Loucy (cell line): ENCODE measurements at regions not wholly inside any gene's neighbourhood (a gene's known extent, or its start where the extent isn't known, plus 50 kb on each side); places are given as distances from the start of the nearest gene placed in this dataset.

Experiments used
- H2AFZ ChIP-seq: fragments of 200-600 bp; sonication (generic); 2 replicates; pipeline ENCODE4 v1.6.0; 2016; ENCODE audit warnings: antibody characterized with exemption, mild to moderate bottlenecking, low read length, moderate library complexity
- H3F3A ChIP-seq: fragments of 200-600 bp; 2 replicates; pipeline ENCODE4 v1.6.0; 2016; ENCODE audit warnings: antibody characterized with exemption, low read depth, mild to moderate bottlenecking
- H3K27me3 ChIP-seq: fragments of 200-600 bp; sonication (generic); 2 replicates; pipeline ENCODE4 v1.6.1; 2014; ENCODE audit warnings: low read length, mild to moderate bottlenecking; ENCODE audit not compliant: insufficient read depth, poor library complexity, severe bottlenecking
- H3K36me3 ChIP-seq: fragments of 200-600 bp; sonication (generic); 2 replicates; pipeline ENCODE4 v1.6.1; 2016; ENCODE audit warnings: low read length; ENCODE audit not compliant: insufficient read depth
- H3K4me1 ChIP-seq: fragments of 200-600 bp; sonication (generic); 2 replicates; pipeline ENCODE4 v1.5.1; 2014; ENCODE audit warnings: low read length, mild to moderate bottlenecking; ENCODE audit not compliant: insufficient read depth, poor library complexity, severe bottlenecking
- H3K4me2 ChIP-seq: fragments of 200-600 bp; sonication (generic); 2 replicates; pipeline ENCODE4 v1.6.0; 2014; ENCODE audit warnings: antibody characterized with exemption, low read length, low read depth, mild to moderate bottlenecking; ENCODE audit not compliant: poor library complexity, severe bottlenecking
- H3K4me3 ChIP-seq: fragments of 200-600 bp; sonication (generic); 2 replicates; pipeline ENCODE4 v1.5.1; 2014; ENCODE audit warnings: low read length, mild to moderate bottlenecking, mixed read lengths; ENCODE audit not compliant: poor library complexity, severe bottlenecking
- H3K79me2 ChIP-seq: fragments of 200-600 bp; sonication (generic); 2 replicates; pipeline ENCODE4 v1.6.1; 2014; ENCODE audit warnings: low read length; ENCODE audit not compliant: insufficient read depth
- H3K9ac ChIP-seq: fragments of 200-600 bp; sonication (generic); 2 replicates; pipeline ENCODE4 v1.6.0; 2014; ENCODE audit warnings: mild to moderate bottlenecking, low read depth, low read length, moderate library complexity; ENCODE audit not compliant: poor library complexity, severe bottlenecking
- H3K9me2 ChIP-seq: fragments of 200-600 bp; sonication (generic); replicated peaks from 2 replicates; pipeline ENCODE4 v1.6.1; 2016; ENCODE audit warnings: low read depth, low read length, mixed read lengths
- H3K9me3 ChIP-seq: fragments of 200-600 bp; sonication (generic); 2 replicates; pipeline ENCODE4 v1.6.1; 2014; ENCODE audit warnings: mild to moderate bottlenecking, antibody characterized with exemption, low read length, low read depth; ENCODE audit not compliant: insufficient read depth
- H4K20me1 ChIP-seq: fragments of 200-600 bp; sonication (generic); 2 replicates; pipeline ENCODE4 v1.6.0; 2014; ENCODE audit warnings: antibody characterized with exemption, low read length, mild to moderate bottlenecking; ENCODE audit not compliant: insufficient read depth, poor library complexity, severe bottlenecking
- EZH2phosphoT487 ChIP-seq: fragments of 200-600 bp; IDR thresholded peaks from 2 replicates; pipeline ENCODE4 v1.6.1; 2018; ENCODE audit warnings: antibody characterized with exemption, mild to moderate bottlenecking, moderate library complexity, borderline replicate concordance
- TF ChIP-seq, protein P1 (sequence below): fragments of 200-600 bp; sonication (generic); conservative IDR thresholded peaks from 2 replicates; pipeline ENCODE4 v1.5.1; 2014; ENCODE audit warnings: mild to moderate bottlenecking, antibody characterized with exemption, low read length

DNA sequence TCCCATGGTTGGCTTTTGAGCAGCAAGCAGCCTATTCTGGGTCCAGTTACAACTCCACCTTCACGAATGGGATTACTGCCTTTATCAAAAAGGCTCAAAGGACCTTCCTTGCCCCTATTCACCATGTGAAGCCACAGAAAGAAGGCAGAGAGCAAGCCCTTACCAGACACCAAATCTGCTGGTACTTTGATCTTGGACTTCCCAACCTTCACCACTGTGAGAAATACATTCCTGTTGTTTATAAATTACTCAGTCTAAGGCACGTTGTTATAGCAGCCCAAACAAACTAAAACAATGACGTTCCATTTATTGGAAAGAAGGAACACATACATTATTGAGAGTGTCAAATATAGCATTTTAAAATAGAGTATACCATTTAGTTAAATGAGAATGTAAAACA lies 1557.9 kb downstream of the PLA2G4A start:
- Histone ChIP-seq H3K36me3 (no peaks in the 10 kb centered on the region), H4K20me1 (no peaks in the 10 kb centered on the region), H3K9me2 (no peaks in the 10 kb centered on the region), H3K4me2 (no peak overlapping the region), H3K79me2 (no peaks in the 10 kb centered on the region), H3K4me1 (no peaks in the 10 kb centered on the region), H3K9ac (no peak overlapping the region), H3F3A (no peaks in the 10 kb centered on the region), H2AFZ (no peak overlapping the region), H3K27me3 (no peaks in the 10 kb centered on the region), H3K9me3 (no peaks in the 10 kb centered on the region), H3K4me3 (no peak overlapping the region)
- TF ChIP-seq, protein P1, sequence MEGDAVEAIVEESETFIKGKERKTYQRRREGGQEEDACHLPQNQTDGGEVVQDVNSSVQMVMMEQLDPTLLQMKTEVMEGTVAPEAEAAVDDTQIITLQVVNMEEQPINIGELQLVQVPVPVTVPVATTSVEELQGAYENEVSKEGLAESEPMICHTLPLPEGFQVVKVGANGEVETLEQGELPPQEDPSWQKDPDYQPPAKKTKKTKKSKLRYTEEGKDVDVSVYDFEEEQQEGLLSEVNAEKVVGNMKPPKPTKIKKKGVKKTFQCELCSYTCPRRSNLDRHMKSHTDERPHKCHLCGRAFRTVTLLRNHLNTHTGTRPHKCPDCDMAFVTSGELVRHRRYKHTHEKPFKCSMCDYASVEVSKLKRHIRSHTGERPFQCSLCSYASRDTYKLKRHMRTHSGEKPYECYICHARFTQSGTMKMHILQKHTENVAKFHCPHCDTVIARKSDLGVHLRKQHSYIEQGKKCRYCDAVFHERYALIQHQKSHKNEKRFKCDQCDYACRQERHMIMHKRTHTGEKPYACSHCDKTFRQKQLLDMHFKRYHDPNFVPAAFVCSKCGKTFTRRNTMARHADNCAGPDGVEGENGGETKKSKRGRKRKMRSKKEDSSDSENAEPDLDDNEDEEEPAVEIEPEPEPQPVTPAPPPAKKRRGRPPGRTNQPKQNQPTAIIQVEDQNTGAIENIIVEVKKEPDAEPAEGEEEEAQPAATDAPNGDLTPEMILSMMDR = no peak
- no peak for TF ChIP-seq EZH2phosphoT487

DNA sequence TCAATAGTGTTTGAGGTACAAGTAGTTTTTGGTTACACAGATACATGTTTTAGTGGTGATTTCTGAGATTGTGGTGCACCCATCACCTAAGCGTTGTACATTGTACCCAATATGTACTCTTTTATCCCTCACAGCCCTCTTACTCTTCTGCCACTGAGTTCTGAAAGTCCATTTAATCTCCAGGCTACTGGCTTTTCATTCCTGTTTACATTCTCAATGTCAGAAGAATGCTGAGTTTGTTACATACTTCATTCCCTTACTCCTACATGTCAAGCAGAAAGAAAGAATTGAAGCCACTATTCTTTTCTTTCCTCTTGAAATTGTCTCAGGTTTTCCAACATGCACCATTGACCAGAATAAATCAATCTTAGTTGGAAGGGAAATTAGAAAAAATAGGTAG lies 1565.9 kb downstream of the PLA2G4A start:
- Histone ChIP-seq H3K27me3 (no peaks in the 10 kb centered on the region), H3K79me2 (no peaks in the 10 kb centered on the region), H3K4me3 (no peak overlapping the region), H3F3A (no peaks in the 10 kb centered on the region), H3K9ac (no peak overlapping the region), H4K20me1 (no peaks in the 10 kb centered on the region), H2AFZ (no peak overlapping the region), H3K9me3 (no peaks in the 10 kb centered on the region), H3K9me2 (no peaks in the 10 kb centered on the region), H3K4me1 (no peaks in the 10 kb centered on the region), H3K4me2 (no peak overlapping the region), H3K36me3 (no peaks in the 10 kb centered on the region)
- TF ChIP-seq, protein P1 = no peak

DNA sequence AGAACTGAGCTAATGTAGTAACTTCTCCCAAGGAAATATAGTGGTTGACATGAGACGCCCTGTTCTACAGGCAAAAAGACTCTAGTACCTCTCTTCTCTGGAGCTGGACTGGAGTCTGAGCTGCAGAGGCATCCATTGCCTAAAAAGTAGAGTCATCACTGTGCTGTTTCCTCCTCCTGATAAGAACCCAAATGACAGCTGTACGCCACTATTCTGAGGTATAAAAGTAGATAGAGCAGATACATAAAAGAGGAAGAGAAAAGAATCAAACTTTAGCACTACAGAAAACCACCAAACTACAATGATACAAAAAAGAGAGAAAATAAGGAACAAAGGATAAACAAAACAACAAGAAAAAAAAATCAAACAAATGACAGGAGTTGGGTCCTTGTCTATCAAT lies 1568.8 kb downstream of the PLA2G4A start:
- H2AFZ ChIP-seq = no peak overlapping the region
- H3K9me2 ChIP-seq = no peaks in the 10 kb centered on the region
- no peaks in the 10 kb centered on the region for H3K79me2 ChIP-seq
- no peak overlapping the region for H3K4me3 ChIP-seq
- no peaks in the 10 kb centered on the region for H3K36me3 ChIP-seq
- no peaks in the 10 kb centered on the region for H4K20me1 ChIP-seq
- H3K4me2 ChIP-seq = no peak overlapping the region
- no peaks in the 10 kb centered on the region for H3K9me3 ChIP-seq
- H3F3A ChIP-seq = no peaks in the 10 kb centered on the region
- H3K4me1 ChIP-seq = no peaks in the 10 kb centered on the region
- TF ChIP-seq, protein P1 = no peak
- no peak for TF ChIP-seq EZH2phosphoT487
- no peaks in the 10 kb centered on the region for H3K27me3 ChIP-seq
- H3K9ac ChIP-seq = no peak overlapping the region
